ENCODE measurements at regions not wholly inside any gene's neighbourhood (a gene's known extent, or its start where the extent isn't known, plus 50 kb on each side); places are given as distances from the start of the nearest gene placed in this dataset.

DNA sequence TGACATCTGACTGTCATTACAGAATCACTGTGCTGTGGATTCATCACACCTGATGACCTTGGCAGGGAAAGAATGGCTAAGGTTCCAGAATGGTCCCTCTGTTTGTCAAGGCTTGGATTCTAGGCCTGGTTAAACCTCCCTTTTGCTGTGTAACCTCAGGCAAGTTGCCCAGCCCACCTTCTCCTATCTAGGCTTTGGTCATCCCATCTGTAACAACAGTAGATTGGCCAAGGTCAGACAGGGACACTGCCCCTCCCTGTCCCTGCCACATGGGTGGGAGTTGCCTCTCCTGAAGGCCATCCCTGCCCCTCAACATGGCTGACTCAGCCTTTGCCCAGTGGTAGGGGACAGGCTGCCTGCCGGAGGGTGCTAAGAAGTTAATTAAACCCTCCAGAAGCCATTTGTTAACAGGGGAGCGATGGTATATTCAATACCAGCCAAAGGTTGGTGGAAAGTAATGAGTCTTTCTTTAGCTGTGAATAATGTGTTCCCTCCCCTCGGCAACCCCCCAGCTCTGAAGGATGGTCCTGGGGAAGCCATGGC lies 149.8 kb upstream of the PCBD1 start:
- TF ChIP-seq, protein P1, sequence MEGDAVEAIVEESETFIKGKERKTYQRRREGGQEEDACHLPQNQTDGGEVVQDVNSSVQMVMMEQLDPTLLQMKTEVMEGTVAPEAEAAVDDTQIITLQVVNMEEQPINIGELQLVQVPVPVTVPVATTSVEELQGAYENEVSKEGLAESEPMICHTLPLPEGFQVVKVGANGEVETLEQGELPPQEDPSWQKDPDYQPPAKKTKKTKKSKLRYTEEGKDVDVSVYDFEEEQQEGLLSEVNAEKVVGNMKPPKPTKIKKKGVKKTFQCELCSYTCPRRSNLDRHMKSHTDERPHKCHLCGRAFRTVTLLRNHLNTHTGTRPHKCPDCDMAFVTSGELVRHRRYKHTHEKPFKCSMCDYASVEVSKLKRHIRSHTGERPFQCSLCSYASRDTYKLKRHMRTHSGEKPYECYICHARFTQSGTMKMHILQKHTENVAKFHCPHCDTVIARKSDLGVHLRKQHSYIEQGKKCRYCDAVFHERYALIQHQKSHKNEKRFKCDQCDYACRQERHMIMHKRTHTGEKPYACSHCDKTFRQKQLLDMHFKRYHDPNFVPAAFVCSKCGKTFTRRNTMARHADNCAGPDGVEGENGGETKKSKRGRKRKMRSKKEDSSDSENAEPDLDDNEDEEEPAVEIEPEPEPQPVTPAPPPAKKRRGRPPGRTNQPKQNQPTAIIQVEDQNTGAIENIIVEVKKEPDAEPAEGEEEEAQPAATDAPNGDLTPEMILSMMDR (IDR thresholded peaks at IDR 0.05), result no peak
- intact Hi-C loops (cut with DNase I), result no loop called here

DNA sequence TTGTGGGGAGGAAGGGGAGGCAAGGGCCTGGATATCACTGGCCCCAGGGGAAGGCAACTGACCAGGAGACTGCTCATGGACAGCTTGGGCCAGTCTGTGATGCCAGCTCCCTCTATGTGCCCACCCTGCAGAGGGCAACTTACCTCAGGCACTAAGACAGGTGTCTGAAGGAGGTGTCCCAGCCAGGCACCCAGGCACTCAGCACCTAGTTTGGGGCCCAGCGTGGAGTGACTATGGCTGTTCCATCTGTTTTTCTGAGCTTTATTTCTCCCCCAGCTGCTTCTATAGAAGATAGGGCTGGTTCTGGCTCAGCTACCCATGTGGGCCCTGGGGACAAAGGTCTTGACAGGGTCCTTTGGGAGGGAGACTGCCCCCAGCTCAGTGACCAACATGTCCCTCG lies 150.6 kb upstream of the PCBD1 start:
- Histone ChIP-seq H3K4me1 (peaks cover 0 to 13% (median 0%) of the 10 kb centered on the region in 9 donors), H3K4me3 (no peak overlapping the region), H3K27me3 (no peaks in the 10 kb centered on the region), H3K36me3 (no peaks in the 10 kb centered on the region), H3K9me3 (no peaks in the 10 kb centered on the region), H3K27ac (no peak overlapping the region)
- 95 to 100% methylated on average over 2 of the region's 2 CpGs for WGBS, 2 donors
- ATAC-seq, result no peak
- intact Hi-C loops (cut with DNase I), result no loop called here
- TF ChIP-seq, protein P1 (IDR thresholded peaks at IDR 0.05), result no peak
- DNase-seq, result no peak

More for the DNA sequence above, 149.8 kb upstream of the PCBD1 start:
- Histone ChIP-seq H3K36me3 (no peaks in the 10 kb centered on the region), H3K27ac (no peak overlapping the region), H3K4me3 (no peak overlapping the region), H3K9me3 (no peaks in the 10 kb centered on the region), H3K27me3 (no peaks in the 10 kb centered on the region), H3K4me1 (peaks cover 0 to 13% (median 0%) of the 10 kb centered on the region in 9 donors)
- 63 to 84% methylated on average over 3 of the region's 3 CpGs for WGBS, 2 donors
- ATAC-seq (no peak), DNase-seq (no peak)

DNA sequence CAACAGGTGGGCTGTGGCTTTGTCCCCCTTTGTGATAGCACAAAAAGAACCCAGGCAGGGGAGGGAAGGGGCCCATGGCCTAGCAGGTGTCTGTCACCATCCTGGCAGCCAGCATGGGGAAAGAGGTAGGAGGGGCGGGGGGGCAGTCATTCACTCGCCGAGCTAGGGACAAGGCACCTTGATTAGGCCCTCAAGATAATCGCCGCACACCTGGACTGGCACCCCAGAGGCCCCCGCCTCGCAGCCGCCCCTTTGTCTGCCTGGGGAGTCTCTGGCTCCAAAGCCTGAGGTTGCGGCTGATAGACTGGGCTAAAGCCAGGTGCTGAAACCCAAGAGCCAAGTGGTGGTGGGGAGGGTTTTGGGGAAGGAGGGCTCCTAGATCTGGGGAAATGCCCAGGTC lies 151.2 kb upstream of the PCBD1 start:
- H3K27ac ChIP-seq, result no peak overlapping the region
- H3K4me1 ChIP-seq, result peaks cover 0 to 13% (median 0%) of the 10 kb centered on the region in 9 donors
- intact Hi-C loops (cut with DNase I), result no loop called here
- TF ChIP-seq, protein P1 (IDR thresholded peaks at IDR 0.05), result no peak
- WGBS, 2 donors, result 89 to 92% methylated on average over 9 of the region's 9 CpGs
- no peaks in the 10 kb centered on the region for H3K27me3 ChIP-seq
- ATAC-seq, result no peak
- DNase-seq, result no peak
- H3K4me3 ChIP-seq, result no peak overlapping the region
- H3K36me3 ChIP-seq, result no peaks in the 10 kb centered on the region
- no peaks in the 10 kb centered on the region for H3K9me3 ChIP-seq

DNA sequence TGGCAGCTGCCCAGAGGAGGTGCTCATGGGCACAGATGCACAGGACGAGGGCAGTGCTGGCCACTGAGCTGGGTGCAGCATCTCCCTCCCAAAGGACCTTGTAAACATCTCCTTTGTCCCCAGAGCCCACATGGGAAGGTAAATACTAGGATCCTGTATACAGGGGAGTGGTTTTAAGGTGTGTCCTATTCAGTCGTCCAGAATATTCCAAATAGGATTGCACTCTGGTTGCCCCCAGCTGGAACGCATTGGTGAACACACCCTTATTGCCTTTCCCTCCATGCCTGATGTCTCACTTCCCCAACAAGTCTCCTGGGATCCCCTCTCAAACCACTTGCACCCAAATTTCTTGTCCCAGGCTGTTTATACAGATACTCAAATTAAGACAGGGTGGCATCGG lies 152.0 kb upstream of the PCBD1 start:
- Histone ChIP-seq H3K27me3 (no peaks in the 10 kb centered on the region), H3K9me3 (no peaks in the 10 kb centered on the region), H3K36me3 (no peaks in the 10 kb centered on the region), H3K4me1 (peaks cover 0 to 13% (median 0%) of the 10 kb centered on the region in 9 donors), H3K27ac (no peak overlapping the region), H3K4me3 (no peak overlapping the region)
- DNase-seq (no peak), ATAC-seq (no peak)
- intact Hi-C loops (cut with DNase I), result no loop called here
- TF ChIP-seq, protein P1 (IDR thresholded peaks at IDR 0.05), result no peak
- 74 to 78% methylated on average over 4 of the region's 4 CpGs for WGBS, 2 donors

All from heart right ventricle (tissue), 16 donors.